H1 (cell line): ENCODE measurements at regions not wholly inside any gene's neighbourhood (a gene's known extent, or its start where the extent isn't known, plus 50 kb on each side); places are given as distances from the start of the nearest gene placed in this dataset.

ENCODE experiments used
- CTCF ChIA-PET: fragments of 300-600 bp; sonication (Branson Sonifier 250); formaldehyde crosslinking; loops from one replicate; lab custom pipeline; 2021; ENCODE audit not compliant: partially characterized antibody; lab: Charles Lee
- POLR2A ChIA-PET: fragments of 300-600 bp; sonication (Branson Sonifier 250); formaldehyde crosslinking; loops from one replicate; lab custom pipeline; 2021; ENCODE audit warnings: inconsistent platforms; ENCODE audit not compliant: partially characterized antibody; lab: Charles Lee
- DNase-seq, 2 experiments: peaks; one replicate each; pipeline versions ENCODE4 v3.0.0 to v3.0.0-alpha.2; 2010 to 2022; ENCODE audit warnings: low spot score in 2 of 2, low read depth in 1 of 2, mixed read lengths in 1 of 2
- FAIRE-seq: peaks from 2 replicates; lab custom pipeline; 2011; peaks lifted over from hg19 to GRCh38; lab: Jason Lieb, UNC
- H2AFZ ChIP-seq: 2 replicates; pipeline ENCODE4 v1.8.1; 2012; ENCODE audit warnings: low read length, inconsistent platforms
- H2AK5ac ChIP-seq: 2 replicates; pipeline ENCODE4 v1.6.1; 2013; ENCODE audit warnings: low read depth, low read length
- H2BK120ac ChIP-seq: replicated peaks from 2 replicates; pipeline ENCODE3; 2013; ENCODE audit warnings: low read depth, low read length, inconsistent platforms
- H2BK12ac ChIP-seq: 2 replicates; pipeline ENCODE4 v1.6.1; 2013; ENCODE audit warnings: low read depth, low read length
- H2BK15ac ChIP-seq: 2 replicates; pipeline ENCODE4 v1.6.1; 2013; ENCODE audit warnings: low read length
- H2BK20ac ChIP-seq: 2 replicates; pipeline ENCODE4 v1.6.1; 2013; ENCODE audit warnings: low read length
- H2BK5ac ChIP-seq: 2 replicates; pipeline ENCODE4 v1.6.1; 2013; ENCODE audit warnings: low read depth, low read length
- H3K14ac ChIP-seq: 2 replicates; pipeline ENCODE4 v1.6.1; 2013; ENCODE audit warnings: inconsistent platforms; ENCODE audit not compliant: insufficient read length
- H3K18ac ChIP-seq: 2 replicates; pipeline ENCODE4 v1.6.1; 2013; ENCODE audit warnings: low read length; ENCODE audit errors: extremely low read depth
- H3K23ac ChIP-seq: 2 replicates; pipeline ENCODE4 v1.6.1; 2013; ENCODE audit warnings: inconsistent platforms; ENCODE audit not compliant: insufficient read length
- H3K23me2 ChIP-seq: 2 replicates; pipeline ENCODE4 v1.6.1; 2013; ENCODE audit warnings: low read depth, low read length
- H3K27ac ChIP-seq: 2 replicates; pipeline ENCODE4 v1.6.1; 2011; ENCODE audit warnings: low read depth, low read length, inconsistent platforms
- H3K27me3 ChIP-seq, 4 experiments: replicated peaks in 1 of 4; 1 replicate in 1 of 4; 2 replicates in 3 of 4; pipeline versions ENCODE4 v1.6.1 to v1.8.1; 2011 to 2013; ENCODE audit warnings: low read length in 3 of 4, mild to moderate bottlenecking in 3 of 4, inconsistent platforms in 2 of 4, mixed read lengths in 2 of 4, moderate library complexity in 1 of 4; ENCODE audit not compliant: control insufficient read depth in 3 of 4, insufficient read depth in 3 of 4; ENCODE audit errors: extremely low read depth in 1 of 4
- H3K36me3 ChIP-seq, 4 experiments: 2 replicates each; pipeline versions ENCODE4 v1.6.1 to v1.8.1; 2011 to 2013; ENCODE audit warnings: mild to moderate bottlenecking in 4 of 4, low read length in 3 of 4, moderate library complexity in 2 of 4, control low read depth in 1 of 4, inconsistent platforms in 1 of 4; ENCODE audit not compliant: insufficient read depth in 4 of 4, control insufficient read depth in 2 of 4
- H3K4ac ChIP-seq: replicated peaks from 2 replicates; pipeline ENCODE3; 2013; ENCODE audit warnings: low read length, low read depth, mixed read lengths, inconsistent platforms; ENCODE audit not compliant: insufficient read length
- H3K4me1 ChIP-seq, 4 experiments: replicated peaks in 1 of 4; 1 replicate in 1 of 4; 2 replicates in 3 of 4; pipeline versions ENCODE4 v1.6.1 to v1.8.1; 2011 to 2013; ENCODE audit warnings: low read length in 3 of 4, inconsistent platforms in 2 of 4, mixed read lengths in 1 of 4; ENCODE audit not compliant: insufficient read depth in 4 of 4, control insufficient read depth in 3 of 4
- H3K4me2 ChIP-seq, 2 experiments: 2 replicates each; pipeline versions ENCODE4 v1.6.1 to v1.8.1; 2011 to 2013; ENCODE audit warnings: low read depth in 2 of 2, low read length in 2 of 2, control low read depth in 1 of 2, inconsistent platforms in 1 of 2, mild to moderate bottlenecking in 1 of 2; ENCODE audit not compliant: insufficient read depth in 1 of 2
- H3K4me3 ChIP-seq, 4 experiments: fragments of 200-600, 300-600 bp in 1 of 4; sonication (generic), shearing (Covaris generic), sonication (Bioruptor Twin) in 1 of 4; 2 replicates each; pipeline versions ENCODE4 v1.5.1 to v1.8.1; 2011 to 2016; ENCODE audit warnings: low read length in 4 of 4, low read depth in 3 of 4, control low read depth in 2 of 4, inconsistent platforms in 2 of 4, mild to moderate bottlenecking in 2 of 4, mixed read lengths in 1 of 4, moderate library complexity in 1 of 4; ENCODE audit not compliant: insufficient read depth in 2 of 4; ENCODE audit errors: extremely low read depth in 1 of 4
- H3K56ac ChIP-seq: replicated peaks from 2 replicates; pipeline ENCODE3; 2013; ENCODE audit warnings: low read depth, mild to moderate bottlenecking, mixed read lengths, low read length, inconsistent platforms; ENCODE audit not compliant: insufficient read length
- H3K79me1 ChIP-seq: 2 replicates; pipeline ENCODE4 v1.6.1; 2013; ENCODE audit warnings: low read depth, low read length, control low read depth
- H3K79me2 ChIP-seq, 2 experiments: 2 replicates each; pipeline versions ENCODE4 v1.6.1 to v1.8.1; 2012 to 2013; ENCODE audit warnings: low read length in 2 of 2, mild to moderate bottlenecking in 2 of 2, inconsistent platforms in 1 of 2; ENCODE audit not compliant: insufficient read depth in 2 of 2, control insufficient read depth in 1 of 2
- H3K9ac ChIP-seq, 4 experiments: replicated peaks in 1 of 4; 1 replicate in 1 of 4; 2 replicates in 3 of 4; pipeline versions ENCODE4 v1.6.1 to v1.8.1; 2011 to 2013; ENCODE audit warnings: low read depth in 3 of 4, low read length in 3 of 4, control low read depth in 2 of 4, mild to moderate bottlenecking in 2 of 4, moderate library complexity in 2 of 4, inconsistent platforms in 1 of 4; ENCODE audit errors: extremely low read depth in 1 of 4
- H3K9me3 ChIP-seq, 2 experiments: 2 replicates each; pipeline versions ENCODE4 v1.6.1 to v1.8.1; 2012 to 2013; ENCODE audit warnings: mild to moderate bottlenecking in 2 of 2, moderate library complexity in 2 of 2, control low read depth in 1 of 2, inconsistent platforms in 1 of 2, low read depth in 1 of 2, low read length in 1 of 2, mixed read lengths in 1 of 2; ENCODE audit not compliant: insufficient read depth in 2 of 2
- H4K20me1 ChIP-seq, 2 experiments: replicated peaks in 1 of 2; 2 replicates each; pipeline versions ENCODE3 to v1.8.1; 2011 to 2013; ENCODE audit warnings: inconsistent platforms in 2 of 2, low read length in 2 of 2, mild to moderate bottlenecking in 1 of 2; ENCODE audit not compliant: insufficient read depth in 2 of 2, control insufficient read depth in 1 of 2
- H4K5ac ChIP-seq: 2 replicates; pipeline ENCODE4 v1.6.1; 2013; ENCODE audit warnings: low read length, low read depth, mixed read lengths, inconsistent platforms; ENCODE audit not compliant: insufficient read length
- H4K8ac ChIP-seq: 2 replicates; pipeline ENCODE4 v1.8.0; 2013; ENCODE audit warnings: mild to moderate bottlenecking, moderate library complexity, low read length, inconsistent platforms; ENCODE audit not compliant: insufficient read depth; ENCODE audit errors: extremely low read depth
- H4K91ac ChIP-seq: replicated peaks from 2 replicates; pipeline ENCODE3; 2013; ENCODE audit warnings: low read length, mixed read lengths, inconsistent platforms; ENCODE audit not compliant: insufficient read length
- ATF2 ChIP-seq: IDR thresholded peaks from 2 replicates; pipeline ENCODE4 v1.6.1; 2012; ENCODE audit warnings: low read length, inconsistent platforms
- ATF3 ChIP-seq: IDR thresholded peaks from 2 replicates; pipeline ENCODE4 v1.6.1; 2011; ENCODE audit warnings: low read depth, mild to moderate bottlenecking, low read length; ENCODE audit not compliant: insufficient read depth
- CHD1 ChIP-seq: IDR thresholded peaks from 2 replicates; pipeline ENCODE4 v1.6.1; 2012; ENCODE audit warnings: low read depth, low read length, improper control_type of control experiment
- CTBP2 ChIP-seq: IDR thresholded peaks from 2 replicates; pipeline ENCODE4 v1.7.0; 2011; ENCODE audit warnings: borderline replicate concordance, mild to moderate bottlenecking, moderate library complexity, mixed read lengths, low read length; ENCODE audit not compliant: insufficient read depth, insufficient read length
- EZH2 ChIP-seq: fragments of 200-600 bp; sonication (generic); IDR thresholded peaks from 2 replicates; pipeline ENCODE4 v1.7.1; 2012; ENCODE audit warnings: low read depth, mild to moderate bottlenecking, moderate library complexity, low read length, inconsistent platforms; ENCODE audit not compliant: severe bottlenecking
- POLR2AphosphoS5 ChIP-seq: IDR thresholded peaks from 2 replicates; pipeline ENCODE4 v1.6.1; 2011; ENCODE audit warnings: low read depth, low read length
- SIRT6 ChIP-seq: IDR thresholded peaks from one replicate; pipeline ENCODE4 v1.7.1; 2012; ENCODE audit warnings: low read length, inconsistent platforms
- SP4 ChIP-seq: IDR thresholded peaks from 2 replicates; pipeline ENCODE4 v1.6.1; 2012; ENCODE audit warnings: low read length, inconsistent platforms
- TAF1 ChIP-seq: IDR thresholded peaks from 2 replicates; pipeline ENCODE4 v1.6.1; 2011; ENCODE audit warnings: mild to moderate bottlenecking, low read depth, low read length
- TEAD4 ChIP-seq: IDR thresholded peaks from 2 replicates; pipeline ENCODE4 v1.6.1; 2012; ENCODE audit warnings: low read depth, low read length, inconsistent platforms, mixed read lengths
- WGBS, 2 experiments: shearing (Covaris generic) in 1 of 2; methylation state at CpG; one replicate each; pipeline versions ENCODE4 v1.1.6 to v1.1.7; 2013 to 2015; ENCODE audit warnings: low lambda C conversion rate in 2 of 2, mixed read lengths in 2 of 2, inconsistent platforms in 1 of 2, low coverage in 1 of 2, missing lambda C conversion rate in 1 of 2; ENCODE audit not compliant: insufficient replicate concordance in 2 of 2, insufficient coverage in 1 of 2, insufficient read length in 1 of 2; ENCODE audit errors: extremely low coverage in 1 of 2, missing lambda C conversion rate in 1 of 2; 5-methylcytosine and 5-hydroxymethylcytosine counted together

DNA sequence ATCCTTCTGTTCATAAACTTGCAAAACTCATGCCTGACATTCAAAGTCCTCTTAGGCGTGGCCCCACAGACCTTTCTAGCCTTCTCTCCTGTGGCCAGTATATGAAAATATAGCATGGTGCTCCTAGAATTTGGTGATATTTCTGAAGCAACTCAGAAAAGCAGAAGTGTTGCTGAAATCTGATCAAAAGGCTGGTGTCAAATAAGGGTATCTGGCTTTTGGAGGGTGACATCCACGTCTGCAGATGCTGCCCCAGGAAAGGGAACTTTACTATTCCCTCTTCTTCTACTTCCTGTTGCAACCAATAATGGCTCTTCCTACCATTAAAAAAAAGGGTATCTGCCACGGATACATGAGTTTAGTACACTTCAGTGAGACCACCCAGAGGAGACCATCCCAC, 83.9 kb upstream of the RPS6KA3 start:
- H3K27me3 ChIP-seq, result no peaks in the 10 kb centered on the region
- no peak overlapping the region for H3K27ac ChIP-seq
- H2BK12ac ChIP-seq, result no peak overlapping the region
- no peak overlapping the region for H2BK20ac ChIP-seq
- no peak overlapping the region for H3K4ac ChIP-seq
- WGBS, 2 experiments, result 85% methylated on average over 3 of the region's 3 CpGs; no CpG with 5 or more reads in 1 of the 2 experiments
- no peaks in the 10 kb centered on the region for H3K4me1 ChIP-seq
- H3K4me2 ChIP-seq, result no peak overlapping the region
- H3K9me3 ChIP-seq, result no peaks in the 10 kb centered on the region
- no peak overlapping the region for H4K5ac ChIP-seq
- no peak for FAIRE-seq
- H4K8ac ChIP-seq, result no peak overlapping the region
- H2BK5ac ChIP-seq, result no peak overlapping the region
- no peaks in the 10 kb centered on the region for H3K36me3 ChIP-seq
- H4K20me1 ChIP-seq, result no peaks in the 10 kb centered on the region
- POLR2A ChIA-PET, result no interaction called here
- H2AK5ac ChIP-seq, result no peak overlapping the region
- H3K23me2 ChIP-seq, result no peaks in the 10 kb centered on the region
- CTCF ChIA-PET, result no interaction called here
- no peak overlapping the region for H2AFZ ChIP-seq
- H3K79me2 ChIP-seq, result no peaks in the 10 kb centered on the region
- H2BK120ac ChIP-seq, result no peak overlapping the region
- no peak overlapping the region for H2BK15ac ChIP-seq
- no peak overlapping the region for H3K14ac ChIP-seq
- no peak overlapping the region for H3K18ac ChIP-seq
- H3K4me3 ChIP-seq, result no peak overlapping the region
- no peaks in the 10 kb centered on the region for H3K79me1 ChIP-seq
- TF ChIP-seq ATF2 (no peak), ATF3 (no peak), EZH2 (no peak), TAF1 (no peak), TEAD4 (no peak), POLR2AphosphoS5 (no peak), CTBP2 (no peak), SP4 (no peak), SIRT6 (no peak), CHD1 (no peak)
- TF ChIP-seq, all 59 proteins: peak for 0
- H4K91ac ChIP-seq, result no peak overlapping the region
- no peak overlapping the region for H3K23ac ChIP-seq
- H3K56ac ChIP-seq, result no peak overlapping the region
- no peak for DNase-seq
- H3K9ac ChIP-seq, result no peak overlapping the region
